HG02943 (cell line): ENCODE measurements at regions not wholly inside any gene's neighbourhood (a gene's known extent, or its start where the extent isn't known, plus 50 kb on each side); places are given as distances from the start of the nearest gene placed in this dataset.

ENCODE experiments used
- ATAC-seq: cut with Tn5 transposase; IDR thresholded peaks from one replicate; pipeline ENCODE4 v1.9.1; 2021; ENCODE audit warnings: mild to moderate bottlenecking, low read depth, moderate library complexity; ENCODE audit not compliant: unreplicated experiment

DNA sequence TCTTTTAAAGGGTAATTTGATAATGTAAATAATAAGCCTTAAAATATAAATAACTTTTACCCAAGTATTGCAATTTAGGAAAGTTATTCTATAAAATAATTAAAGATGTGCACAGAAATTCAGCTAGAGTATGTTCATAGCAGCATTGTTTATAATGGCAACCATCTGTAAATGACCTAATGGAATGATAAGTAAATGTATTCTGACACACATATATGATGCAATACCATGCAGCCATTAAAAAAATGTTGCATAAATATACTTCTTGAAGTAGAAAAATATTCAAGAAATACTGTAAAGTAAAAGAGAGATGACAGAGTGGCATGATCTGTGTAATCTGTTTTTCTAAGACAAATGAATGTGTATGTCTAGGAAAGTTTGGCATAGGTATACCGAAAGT is 545.7 kb downstream of the ZEB2 start:
- ATAC-seq: no peak

GRCh38 chr2:143968860-143969259 is 551.1 kb downstream of the ZEB2 start:
- ATAC-seq: no peak

DNA sequence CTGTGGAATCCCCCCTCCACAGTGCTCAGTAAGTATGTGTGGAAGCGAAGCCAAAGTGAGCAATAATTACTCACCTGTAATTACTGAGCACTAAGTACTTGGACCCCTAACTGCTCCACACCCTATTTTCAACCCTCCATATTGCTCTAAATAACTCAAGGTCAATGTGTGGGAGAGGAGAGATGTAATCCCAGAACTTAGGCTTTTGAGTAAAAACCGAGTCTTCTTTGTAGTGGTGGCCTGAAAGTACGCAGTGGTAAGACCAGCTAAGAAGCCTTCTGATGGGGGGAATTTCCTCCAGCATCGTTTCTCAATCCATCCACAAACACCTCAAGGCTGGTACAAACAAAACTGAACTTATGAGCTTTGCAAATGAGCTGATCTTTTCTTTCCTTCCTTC is 551.6 kb downstream of the ZEB2 start:
- no peak for ATAC-seq

DNA sequence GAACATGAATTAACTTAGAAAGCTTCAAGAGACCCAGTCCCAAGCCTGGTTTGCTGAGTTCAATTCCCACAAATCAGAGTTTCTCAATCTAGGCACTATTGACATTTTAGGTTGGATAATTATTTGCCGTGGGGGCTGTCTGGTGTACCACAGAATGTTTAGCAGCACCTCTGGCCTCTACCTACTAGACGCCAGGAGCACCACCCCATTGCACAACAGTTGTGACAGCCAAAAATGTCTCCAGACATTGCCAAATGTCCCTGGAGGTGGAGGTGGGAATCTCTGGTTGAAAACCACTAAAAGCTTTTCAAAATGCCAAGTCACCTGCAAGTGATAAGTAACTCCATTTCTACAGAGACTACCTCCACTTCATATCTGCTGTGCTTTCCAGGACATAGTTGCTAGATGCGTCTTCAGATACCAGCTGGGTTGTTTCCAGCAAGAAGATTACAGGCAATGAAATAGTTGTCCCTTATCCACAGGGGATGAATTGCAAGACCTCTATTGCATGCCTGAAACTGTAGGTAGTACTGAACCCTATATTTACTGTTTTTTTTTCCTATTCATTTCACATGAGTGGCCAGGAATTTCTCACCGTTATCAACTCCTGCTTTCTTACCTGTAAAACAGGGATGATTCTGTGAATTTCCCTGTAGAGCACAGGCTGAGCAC is 554.3 kb downstream of the ZEB2 start:
- ATAC-seq: no peak

GRCh38 chr2:143964891-143965290 is 555.0 kb downstream of the ZEB2 start:
- no peak for ATAC-seq

GRCh38 chr2:143960177-143960576 is 559.7 kb downstream of the ZEB2 start:
- no peak for ATAC-seq

- ATAC-seq: no peak
Observed at GRCh38 chr2:143957321-143957720, 562.6 kb downstream of the ZEB2 start.

DNA sequence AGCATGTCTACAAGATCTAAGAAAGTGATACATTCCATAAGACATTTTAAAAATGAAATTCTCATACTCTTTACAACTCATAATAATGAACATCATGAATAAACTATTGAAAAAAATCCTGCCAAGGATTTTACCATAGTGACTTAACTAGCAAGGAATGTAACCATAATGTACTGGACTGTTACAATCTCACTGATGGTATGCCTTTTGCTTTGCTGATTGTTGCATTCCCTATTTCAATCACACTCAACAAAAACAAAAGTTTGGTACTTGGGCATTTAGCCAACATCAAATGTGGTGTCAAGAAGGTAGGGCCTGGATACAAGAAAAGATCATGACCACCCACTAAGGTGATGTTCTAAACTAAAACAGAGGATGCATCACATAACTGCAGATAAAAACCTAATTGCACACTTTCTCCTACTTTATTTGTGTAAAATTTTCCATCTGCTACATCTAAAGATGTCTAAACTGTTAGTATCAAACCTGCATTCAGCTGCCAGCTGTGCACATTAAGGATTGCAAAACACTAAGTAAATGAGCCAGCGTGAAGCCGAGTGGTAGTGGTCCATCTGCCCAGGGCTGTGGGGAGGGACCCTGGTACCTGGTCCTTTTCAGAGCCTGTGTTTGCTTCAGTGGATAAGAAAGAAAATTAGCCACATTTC is 564.4 kb downstream of the ZEB2 start:
- ATAC-seq: no peak

- ATAC-seq: no peak
Observed at GRCh38 chr2:143954844-143955243, 565.1 kb downstream of the ZEB2 start.

DNA sequence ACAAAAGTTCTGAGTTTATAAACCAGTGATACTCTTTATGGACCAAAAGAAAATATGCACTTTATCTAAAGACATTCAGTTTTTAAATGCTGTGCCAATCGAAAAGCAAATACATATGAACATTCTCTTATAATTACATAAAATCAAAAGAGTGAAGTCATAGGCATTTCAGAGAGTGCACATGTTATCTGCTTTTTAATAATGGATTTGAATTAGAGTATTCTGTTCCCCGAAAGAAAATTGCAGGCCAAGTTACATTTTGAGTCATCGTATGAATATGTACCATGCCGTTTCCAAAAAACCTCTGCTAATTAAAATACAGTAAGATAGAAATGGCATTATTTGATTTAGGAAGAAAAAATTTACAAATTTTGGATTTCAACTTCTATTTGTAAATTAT is 565.7 kb downstream of the ZEB2 start:
- no peak for ATAC-seq

GRCh38 chr2:143953451-143954030 is 566.4 kb downstream of the ZEB2 start:
- no peak for ATAC-seq

DNA sequence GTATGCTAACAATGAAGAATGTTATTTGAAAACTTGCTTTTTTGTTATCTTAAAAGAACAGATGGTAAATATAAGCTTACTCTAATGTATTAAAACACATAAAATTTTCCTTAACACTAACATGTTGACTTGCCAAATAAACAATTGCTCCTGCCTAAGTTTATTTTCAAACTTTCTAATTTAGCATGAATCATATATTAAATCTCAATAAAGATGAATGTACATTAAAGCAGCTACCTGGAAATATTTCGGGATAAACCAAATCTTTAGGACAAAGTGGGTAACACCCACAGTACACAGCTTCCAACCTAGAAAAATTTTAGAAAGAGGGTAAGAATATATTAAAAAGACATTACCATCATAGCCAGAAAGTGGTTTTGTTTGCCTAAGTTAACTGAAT is 567.4 kb downstream of the ZEB2 start:
- ATAC-seq: no peak

GRCh38 chr2:143950704-143951103 is 569.2 kb downstream of the ZEB2 start:
- no peak for ATAC-seq

GRCh38 chr2:143949121-143949848 is 570.6 kb downstream of the ZEB2 start:
- no peak for ATAC-seq

DNA sequence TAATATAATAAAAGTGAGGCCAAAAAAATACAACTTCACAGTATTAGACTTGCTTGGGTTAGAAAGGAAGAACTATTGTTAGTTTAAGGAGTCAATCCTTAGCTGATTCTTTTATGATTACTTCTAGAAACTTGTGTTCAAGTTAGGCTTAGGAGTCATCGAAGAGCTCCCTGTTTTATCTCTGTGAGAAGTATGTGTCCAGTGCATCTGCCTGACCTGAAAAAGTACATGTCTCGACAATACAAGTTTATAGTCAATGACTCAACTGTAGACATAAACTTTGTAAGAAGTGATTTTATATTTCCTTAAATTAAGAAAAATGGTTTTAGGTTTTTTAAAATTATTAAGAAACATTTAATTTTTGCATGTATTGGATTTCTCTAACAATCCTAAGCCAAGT is 571.2 kb downstream of the ZEB2 start:
- ATAC-seq: no peak

DNA sequence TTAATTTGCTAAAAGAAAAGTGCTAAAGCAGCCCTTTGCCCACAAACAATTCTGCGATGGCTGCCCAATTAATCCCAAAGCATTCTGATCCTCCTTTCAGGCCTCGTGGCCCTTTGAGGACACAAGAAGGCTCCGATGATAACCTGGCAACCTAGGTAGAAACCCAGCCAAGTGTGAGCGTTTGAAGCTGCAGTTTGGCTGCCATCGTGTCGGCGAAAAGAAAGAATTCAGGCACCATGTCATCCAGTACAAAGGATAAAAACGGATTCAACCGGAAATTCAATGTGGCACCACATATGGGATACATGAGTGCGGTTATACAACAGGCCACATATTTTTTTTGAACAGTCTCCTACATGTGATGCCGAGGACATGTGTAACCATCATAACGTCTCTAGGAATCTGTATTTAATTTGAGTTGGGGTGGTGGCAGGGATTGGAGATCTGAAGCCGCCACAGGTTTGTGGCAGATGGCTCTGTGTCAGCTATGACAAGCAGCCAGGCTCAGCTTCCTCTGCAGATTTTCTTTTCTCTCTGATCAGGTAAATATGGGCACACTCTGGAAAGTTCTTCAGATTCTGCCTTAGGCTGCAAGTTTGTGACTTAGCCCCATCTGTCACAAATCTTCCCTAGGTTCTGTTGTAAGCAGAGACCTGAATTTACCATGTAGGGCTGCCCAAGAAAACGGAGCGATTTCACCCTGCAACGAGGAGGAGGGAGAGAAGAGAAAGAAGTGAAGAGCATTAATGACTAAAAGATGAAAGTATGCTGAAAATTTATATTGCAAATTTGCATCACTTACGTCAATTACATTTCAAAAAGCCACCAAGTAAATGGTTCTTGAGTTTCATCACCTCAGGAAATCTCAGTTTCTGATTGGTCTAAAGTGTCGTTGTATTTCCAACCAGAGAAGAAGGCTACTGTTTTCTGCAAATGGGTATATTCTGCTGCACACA is 573.2 kb downstream of the ZEB2 start:
- ATAC-seq: no peak

DNA sequence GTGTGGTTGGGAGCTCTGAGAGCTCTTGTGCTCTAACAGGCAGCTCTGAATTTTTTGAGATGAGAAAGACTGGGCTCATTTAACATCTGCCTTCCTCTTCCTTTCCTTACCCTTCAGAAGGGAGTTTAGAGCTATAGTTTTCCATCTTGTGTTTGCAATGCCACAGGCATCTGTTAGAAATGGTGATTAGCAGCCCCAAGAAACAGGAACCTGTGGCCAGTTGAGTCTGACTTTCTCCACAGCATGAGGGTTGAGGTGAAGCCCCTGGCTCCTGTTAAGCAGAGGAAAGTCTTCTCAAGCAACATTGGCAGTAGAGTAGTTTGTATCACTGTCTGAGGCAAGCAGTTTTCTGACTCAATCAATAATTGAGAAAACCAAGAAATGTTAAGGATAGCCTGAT is 577.4 kb downstream of the ZEB2 start:
- ATAC-seq: no peak

- ATAC-seq: no peak
Observed at GRCh38 chr2:143940720-143941119, 579.2 kb downstream of the ZEB2 start.

DNA sequence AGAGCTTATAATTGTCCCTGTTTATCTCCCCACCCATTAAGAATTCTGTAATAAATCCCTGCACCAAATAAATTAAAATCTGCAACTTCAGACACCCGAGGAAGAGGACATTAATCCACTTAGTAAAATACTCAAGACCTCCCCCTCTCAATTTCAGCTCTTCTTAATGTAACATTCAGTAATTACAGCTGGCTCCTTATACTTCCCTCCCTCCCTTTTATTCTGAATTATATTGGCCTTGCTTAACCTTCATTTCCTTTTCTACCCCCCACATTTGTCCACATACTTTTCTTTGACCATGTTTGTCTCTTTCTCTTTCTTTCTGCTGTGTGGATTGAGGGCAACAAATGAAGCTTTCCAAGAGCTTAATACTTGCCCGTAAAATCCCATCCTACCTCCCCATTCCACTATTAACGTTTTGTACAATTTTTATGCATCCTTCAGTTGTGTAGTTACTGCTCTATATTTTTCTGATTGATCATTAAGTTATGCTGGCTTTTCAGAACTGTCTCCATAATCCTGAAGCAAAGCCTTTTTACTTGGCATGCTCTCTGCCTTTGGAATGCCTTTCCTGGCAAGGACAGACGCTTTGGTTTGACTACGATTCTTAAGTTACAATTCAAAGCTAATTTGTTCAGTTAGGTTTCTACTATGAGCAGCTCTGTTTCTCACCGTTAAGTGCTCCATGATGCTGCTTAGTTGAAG is 580.1 kb downstream of the ZEB2 start:
- ATAC-seq: no peak
